Kidney epithelial cell (primary cell): ENCODE measurements at regions not wholly inside any gene's neighbourhood (a gene's known extent, or its start where the extent isn't known, plus 50 kb on each side); places are given as distances from the start of the nearest gene placed in this dataset.

Experiments
- DNase-seq: peaks from one replicate; pipeline ENCODE4 v3.0.0-alpha.2; 2010; ENCODE audit warnings: low read depth
- H3K27me3 ChIP-seq: 2 replicates; pipeline ENCODE4 v1.6.0; 2011; ENCODE audit warnings: low read length; ENCODE audit not compliant: control insufficient read depth, insufficient read depth
- H3K36me3 ChIP-seq: 2 replicates; pipeline ENCODE4 v1.5.1; 2011; ENCODE audit warnings: low read length; ENCODE audit not compliant: control insufficient read depth, insufficient read depth
- H3K4me3 ChIP-seq: 2 replicates; pipeline ENCODE4 v1.5.1; 2011; ENCODE audit warnings: low read depth, mild to moderate bottlenecking, control low read depth, low read length
- CTCF ChIP-seq: IDR thresholded peaks from 2 replicates; pipeline ENCODE4 v1.5.1; 2011; ENCODE audit warnings: mild to moderate bottlenecking, moderate library complexity, low read length, control low read depth, inconsistent platforms; ENCODE audit not compliant: insufficient read depth, poor library complexity, severe bottlenecking

GRCh38 chr2:17171446-17172049 lies 346.7 kb downstream of the RAD51AP2 start:
- Histone ChIP-seq H3K27me3 (no peaks in the 10 kb centered on the region), H3K4me3 (no peak overlapping the region), H3K36me3 (no peaks in the 10 kb centered on the region)
- TF ChIP-seq CTCF, result peak; percentile 72
- DNase-seq, result no peak

GRCh38 chr2:17166506-17166905 lies 351.7 kb downstream of the RAD51AP2 start:
- no peak for TF ChIP-seq CTCF
- H3K27me3 ChIP-seq, result no peaks in the 10 kb centered on the region
- DNase-seq, result peak; percentile 32
- no peak overlapping the region for H3K4me3 ChIP-seq
- H3K36me3 ChIP-seq, result no peaks in the 10 kb centered on the region

- Histone ChIP-seq H3K4me3 (no peak overlapping the region), H3K27me3 (no peaks in the 10 kb centered on the region), H3K36me3 (no peaks in the 10 kb centered on the region)
- no peak for DNase-seq
- no peak for TF ChIP-seq CTCF
Measured at GRCh38 chr2:17164550-17164949, 353.7 kb downstream of the RAD51AP2 start.

- DNase-seq, result no peak
- H3K27me3 ChIP-seq, result no peaks in the 10 kb centered on the region
- TF ChIP-seq CTCF, result no peak
- no peaks in the 10 kb centered on the region for H3K36me3 ChIP-seq
- no peak overlapping the region for H3K4me3 ChIP-seq
Measured at GRCh38 chr2:17163638-17164037, 354.6 kb downstream of the RAD51AP2 start.

- Histone ChIP-seq H3K36me3 (no peaks in the 10 kb centered on the region), H3K4me3 (no peak overlapping the region), H3K27me3 (no peaks in the 10 kb centered on the region)
- DNase-seq, result no peak
- no peak for TF ChIP-seq CTCF
Measured at GRCh38 chr2:17162713-17163112, 355.5 kb downstream of the RAD51AP2 start.

GRCh38 chr2:17160594-17160993 lies 357.6 kb downstream of the RAD51AP2 start:
- H3K4me3 ChIP-seq, result no peak overlapping the region
- DNase-seq, result no peak
- H3K27me3 ChIP-seq, result no peaks in the 10 kb centered on the region
- H3K36me3 ChIP-seq, result no peaks in the 10 kb centered on the region
- no peak for TF ChIP-seq CTCF
